ENCODE measurements at regions not wholly inside any gene's neighbourhood (a gene's known extent, or its start where the extent isn't known, plus 50 kb on each side); places are given as distances from the start of the nearest gene placed in this dataset.

DNA sequence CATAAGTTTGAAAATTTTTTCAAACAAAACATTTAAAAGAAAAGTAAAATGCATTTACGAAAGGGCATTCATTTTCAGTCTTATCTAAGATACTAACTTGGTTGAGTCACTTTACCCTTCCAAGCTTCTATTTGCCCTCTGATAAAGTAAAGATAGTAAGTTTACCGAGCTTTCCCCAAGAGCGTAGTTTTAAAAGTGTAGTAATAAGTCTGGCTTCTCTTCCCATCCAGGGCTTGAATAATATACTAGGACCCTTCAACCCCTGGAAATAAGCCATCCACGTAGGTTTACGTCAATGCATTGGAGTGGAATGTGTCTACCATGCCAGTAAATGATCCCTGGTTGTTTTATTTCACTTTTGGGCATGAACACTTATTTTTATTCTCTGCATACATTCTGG is 608.3 kb downstream of the NTRK3 start:
- TF ChIP-seq, protein P1, sequence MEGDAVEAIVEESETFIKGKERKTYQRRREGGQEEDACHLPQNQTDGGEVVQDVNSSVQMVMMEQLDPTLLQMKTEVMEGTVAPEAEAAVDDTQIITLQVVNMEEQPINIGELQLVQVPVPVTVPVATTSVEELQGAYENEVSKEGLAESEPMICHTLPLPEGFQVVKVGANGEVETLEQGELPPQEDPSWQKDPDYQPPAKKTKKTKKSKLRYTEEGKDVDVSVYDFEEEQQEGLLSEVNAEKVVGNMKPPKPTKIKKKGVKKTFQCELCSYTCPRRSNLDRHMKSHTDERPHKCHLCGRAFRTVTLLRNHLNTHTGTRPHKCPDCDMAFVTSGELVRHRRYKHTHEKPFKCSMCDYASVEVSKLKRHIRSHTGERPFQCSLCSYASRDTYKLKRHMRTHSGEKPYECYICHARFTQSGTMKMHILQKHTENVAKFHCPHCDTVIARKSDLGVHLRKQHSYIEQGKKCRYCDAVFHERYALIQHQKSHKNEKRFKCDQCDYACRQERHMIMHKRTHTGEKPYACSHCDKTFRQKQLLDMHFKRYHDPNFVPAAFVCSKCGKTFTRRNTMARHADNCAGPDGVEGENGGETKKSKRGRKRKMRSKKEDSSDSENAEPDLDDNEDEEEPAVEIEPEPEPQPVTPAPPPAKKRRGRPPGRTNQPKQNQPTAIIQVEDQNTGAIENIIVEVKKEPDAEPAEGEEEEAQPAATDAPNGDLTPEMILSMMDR (IDR thresholded peaks at IDR 0.05), result no peak
- no peak for TF ChIP-seq POLR2AphosphoS5 (IDR thresholded peaks at IDR 0.05)
- TF ChIP-seq POLR2A (IDR thresholded peaks at IDR 0.05), result no peak
- no peak for TF ChIP-seq EP300 (IDR thresholded peaks at IDR 0.05)

All from suprapubic skin (tissue), 4 donors.